ENCODE measurements at regions not wholly inside any gene's neighbourhood (a gene's known extent, or its start where the extent isn't known, plus 50 kb on each side); places are given as distances from the start of the nearest gene placed in this dataset.
A peak's percentile ranks its signal among the peaks of the same experiment; 100 is the strongest.

DNA sequence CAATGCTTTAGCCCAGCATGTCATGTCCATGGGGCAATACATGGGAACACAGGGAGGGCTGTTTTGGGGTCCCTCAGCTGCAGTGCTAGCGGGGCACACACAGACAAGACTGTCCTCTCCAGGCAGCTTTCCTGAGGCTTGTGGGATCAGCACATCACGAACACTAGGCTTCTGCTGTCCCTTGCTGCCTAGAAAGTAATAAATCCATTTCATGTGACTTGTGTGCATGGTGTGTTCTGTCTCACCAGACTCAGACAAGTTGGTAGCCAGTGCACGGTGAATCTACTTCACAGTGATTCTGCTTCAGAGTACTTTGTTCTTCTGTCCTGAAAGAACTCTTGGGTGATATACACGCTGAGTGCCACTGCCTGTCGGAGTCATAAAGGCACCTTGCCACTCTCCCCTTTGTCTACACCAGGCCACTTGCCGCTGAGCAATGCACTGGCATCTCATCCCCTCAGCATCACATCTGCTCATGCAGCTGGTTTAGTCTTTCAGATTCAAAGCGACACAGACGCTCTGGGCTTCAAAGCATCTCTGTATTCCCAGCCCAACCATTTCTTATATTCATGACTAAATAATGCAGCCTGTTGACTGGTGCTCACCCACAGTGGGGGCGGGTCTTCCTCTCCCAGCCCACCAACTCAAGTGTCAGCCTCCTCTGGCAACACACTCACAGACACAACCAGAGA lies 95.2 kb upstream of the COX10 start:
- ATAC-seq (no peak), DNase-seq (ENCODE audit: low spot score) (no peak)

DNA sequence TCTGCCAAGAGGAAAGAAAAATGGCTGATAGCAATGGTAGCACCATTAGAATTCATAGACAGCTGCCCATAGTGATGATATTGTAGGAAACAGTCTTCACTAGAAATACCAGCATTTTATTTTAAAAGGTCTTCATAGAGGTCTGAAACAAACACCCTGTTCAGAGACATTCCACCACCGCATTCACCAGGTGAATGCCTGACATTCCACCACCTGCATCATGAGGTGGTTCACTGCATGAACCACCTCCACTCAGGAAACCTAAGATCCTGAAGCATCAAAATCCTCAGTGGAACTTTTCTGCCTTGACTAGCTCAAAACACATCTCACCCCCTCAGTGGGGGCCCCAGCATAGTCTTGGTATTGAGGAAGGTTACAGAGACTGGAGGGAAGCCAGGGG lies 91.5 kb upstream of the COX10 start:
- ATAC-seq: no peak
- no peak for DNase-seq (ENCODE audit: low spot score)

- DNase-seq (ENCODE audit: low spot score): no peak
- ATAC-seq: no peak
Observed at GRCh38 chr17:13978478-13978877, 90.8 kb upstream of the COX10 start.

DNA sequence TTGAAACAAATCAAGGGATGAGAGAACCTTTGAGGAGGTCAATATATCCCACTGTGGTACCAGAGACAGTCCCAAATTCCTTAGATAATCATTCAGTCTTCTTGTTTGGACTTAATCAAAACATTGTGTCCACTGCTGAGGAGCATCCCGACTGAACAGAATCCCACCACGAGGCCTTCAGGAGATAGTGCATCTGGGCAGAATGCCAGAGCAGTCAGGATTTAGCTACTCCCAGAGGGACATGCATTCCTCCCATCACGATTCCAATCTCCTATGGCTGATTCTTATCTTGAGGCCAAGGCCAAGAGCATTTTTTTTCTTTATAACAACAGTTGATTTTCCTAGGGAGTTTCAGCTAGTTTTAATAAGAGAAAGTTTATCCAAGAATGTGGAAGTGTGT lies 87.4 kb upstream of the COX10 start:
- DNase-seq (ENCODE audit: low spot score): no peak
- no peak for ATAC-seq

GRCh38 chr17:13984956-13985355 lies 84.3 kb upstream of the COX10 start:
- DNase-seq (ENCODE audit: low spot score): no peak
- ATAC-seq: no peak

DNA sequence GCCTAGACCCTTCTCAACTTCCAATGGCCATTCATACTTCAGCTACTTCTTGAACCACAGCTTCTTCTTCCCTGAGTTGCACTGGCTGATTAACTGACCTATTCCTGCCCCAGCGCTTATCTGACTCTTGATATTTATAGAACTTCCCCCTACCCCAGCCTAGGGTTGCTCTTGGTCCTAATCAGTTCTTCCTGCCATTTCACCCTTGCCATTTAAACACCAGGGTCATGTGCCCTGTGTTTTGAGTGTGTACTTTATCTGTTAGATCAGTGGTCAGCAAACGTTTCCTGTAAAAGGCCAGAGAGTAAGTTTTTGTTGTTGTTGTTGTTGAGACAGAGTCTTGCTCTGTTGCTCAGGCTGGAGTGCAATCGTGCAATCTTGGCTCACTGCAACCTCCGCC lies 82.4 kb upstream of the COX10 start:
- no peak for DNase-seq (ENCODE audit: low spot score)
- ATAC-seq: no peak

GRCh38 chr17:13989138-13989537 lies 80.2 kb upstream of the COX10 start:
- no peak for ATAC-seq
- DNase-seq (ENCODE audit: low spot score): no peak

DNA sequence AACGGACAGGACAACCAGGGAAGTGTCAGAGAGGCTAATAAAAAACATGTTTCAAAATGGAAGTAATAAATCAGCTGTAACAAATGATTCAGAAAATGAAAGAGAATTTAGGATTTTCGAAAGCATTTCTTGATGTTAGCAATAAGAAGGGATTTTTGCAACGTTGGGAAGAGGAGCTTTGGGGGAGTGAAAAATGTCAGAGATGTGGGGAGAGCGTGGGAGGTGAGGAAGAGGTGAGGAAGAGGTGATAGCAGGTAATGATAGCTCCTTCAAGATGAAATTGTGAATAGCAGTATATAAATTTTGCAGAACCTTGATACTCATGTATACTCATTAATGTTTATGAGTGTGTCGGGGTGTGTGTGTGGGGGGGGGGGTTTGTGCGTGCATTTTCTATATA lies 76.2 kb upstream of the COX10 start:
- ATAC-seq (no peak), DNase-seq (ENCODE audit: low spot score) (no peak)

DNA sequence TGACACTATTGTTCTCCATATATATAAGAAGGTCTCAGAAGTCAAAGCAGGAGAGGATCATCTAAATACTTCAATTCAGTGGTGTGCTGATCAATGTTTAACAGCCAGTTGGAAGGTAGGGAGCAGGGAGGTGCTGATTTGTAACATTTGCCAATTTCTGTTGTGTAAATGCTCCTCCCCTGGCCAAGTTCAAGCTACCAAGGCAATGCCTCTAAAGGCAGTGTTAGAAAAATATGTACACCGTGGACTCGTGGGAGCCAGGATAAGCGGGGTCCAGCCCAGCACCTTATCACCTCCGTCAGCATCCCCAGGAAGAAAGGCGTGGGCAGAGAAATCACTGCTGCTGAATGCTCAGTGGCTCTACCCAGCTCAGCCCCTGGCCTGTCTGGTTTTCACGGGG lies 75.3 kb upstream of the COX10 start:
- ATAC-seq (peak; percentile 94), DNase-seq (ENCODE audit: low spot score) (peak; percentile 63)

DNA sequence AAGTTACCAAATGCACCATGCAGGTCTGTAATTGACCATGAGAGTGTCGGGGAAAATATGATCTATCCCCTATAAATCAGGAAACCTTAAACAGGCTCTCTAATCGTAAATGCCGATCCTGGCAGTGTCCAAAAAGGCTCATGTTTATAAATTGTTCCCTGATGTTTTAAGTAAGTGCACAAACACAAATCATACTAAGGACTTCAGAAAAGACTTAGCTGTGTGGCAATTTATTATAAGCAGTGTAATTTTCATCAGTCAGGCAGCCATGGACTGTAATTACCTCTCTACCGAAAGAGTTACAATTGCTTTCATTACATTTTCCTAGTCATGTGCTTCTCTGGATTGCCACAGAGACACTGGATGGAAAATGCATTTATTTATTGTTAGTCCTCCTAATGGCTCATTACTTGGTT lies 73.4 kb upstream of the COX10 start:
- DNase-seq (ENCODE audit: low spot score): no peak
- ATAC-seq: no peak

- ATAC-seq (no peak), DNase-seq (ENCODE audit: low spot score) (no peak)
Observed at GRCh38 chr17:13996276-13996675, 73.0 kb upstream of the COX10 start.

DNA sequence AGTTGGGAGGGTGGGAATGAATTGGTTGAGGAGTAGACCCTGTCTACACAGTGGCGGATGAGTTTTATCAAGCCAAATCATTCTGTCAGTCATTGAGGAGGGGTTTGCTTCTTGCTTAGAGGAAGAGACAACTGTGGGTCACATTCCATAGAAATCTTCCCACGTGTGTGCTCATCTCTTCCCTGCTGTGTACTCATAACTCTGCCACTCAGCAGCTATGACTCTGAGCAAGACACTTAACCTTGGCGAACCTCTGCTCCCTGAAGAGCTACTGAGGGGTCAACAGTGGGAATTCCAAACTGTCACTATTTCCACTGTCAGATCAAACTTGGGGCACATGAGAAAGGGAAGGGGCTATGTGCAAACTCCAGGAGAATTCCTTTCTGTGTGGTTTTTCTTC lies 72.6 kb upstream of the COX10 start:
- ATAC-seq (no peak), DNase-seq (ENCODE audit: low spot score) (no peak)

DNA sequence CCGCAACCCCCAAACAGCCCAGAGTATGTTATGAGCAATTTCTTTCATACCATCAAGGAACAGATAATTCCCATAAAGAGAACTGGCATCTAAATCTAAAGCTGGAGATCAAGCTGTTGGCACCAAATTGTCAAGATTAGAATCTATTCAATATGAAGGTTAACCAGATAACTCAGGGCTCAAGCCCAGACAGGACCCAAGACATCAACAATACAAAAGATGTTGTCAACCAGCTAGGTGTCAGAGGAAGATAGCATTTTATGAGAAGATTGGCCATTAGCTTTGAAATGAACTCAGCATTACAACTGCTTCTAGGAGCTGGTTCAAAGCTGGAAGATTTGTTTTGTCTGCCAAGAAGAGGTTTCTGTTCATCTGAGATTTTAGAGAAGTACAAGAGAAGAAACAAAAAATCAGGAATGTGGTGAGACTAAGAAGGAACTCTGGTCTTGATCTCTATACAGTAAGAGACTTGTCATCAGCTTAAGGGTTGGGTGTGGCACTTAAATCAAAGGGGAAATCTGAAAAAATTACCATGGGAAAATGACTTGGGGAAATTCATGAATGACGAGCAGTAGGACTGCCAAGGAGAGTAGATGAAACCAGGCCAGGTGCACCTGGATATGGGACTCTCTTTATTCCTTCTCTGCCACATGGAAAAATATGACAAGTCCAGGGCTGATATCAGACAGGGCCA lies 64.2 kb upstream of the COX10 start:
- DNase-seq (ENCODE audit: low spot score): no peak
- no peak for ATAC-seq

DNA sequence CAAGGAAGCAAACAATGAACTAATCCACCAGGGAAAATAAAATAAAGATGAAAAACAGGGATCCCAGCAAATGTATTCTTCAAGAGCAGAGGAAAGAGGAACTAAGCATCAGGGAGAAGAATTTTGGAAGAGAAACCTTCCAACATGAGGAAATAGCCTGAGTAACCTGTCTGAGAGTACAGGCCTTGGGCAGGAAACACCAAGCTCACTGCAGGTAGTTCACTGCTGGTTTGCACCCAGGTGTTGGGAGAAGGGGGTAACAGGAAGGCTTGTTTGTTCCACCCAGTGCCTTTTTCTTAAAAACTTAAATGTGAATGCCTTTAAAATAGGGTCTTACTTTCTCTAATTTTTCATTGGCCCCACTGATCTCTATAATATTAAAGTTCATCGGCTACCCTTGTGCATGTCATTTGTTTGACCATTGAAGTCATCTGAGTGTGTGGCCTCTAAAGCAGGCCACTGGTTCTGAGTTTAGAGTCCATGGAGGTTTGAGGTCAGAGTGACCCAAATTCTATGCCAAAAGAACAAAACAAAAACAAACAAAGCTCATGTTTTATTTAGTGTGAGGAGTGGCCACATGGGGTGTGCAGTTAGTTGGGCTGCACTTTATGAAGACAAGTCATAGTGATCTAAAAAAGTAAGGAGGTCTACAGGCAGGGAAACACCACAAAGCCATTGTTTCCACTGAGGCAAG lies 62.9 kb upstream of the COX10 start:
- DNase-seq (ENCODE audit: low spot score) (peak; percentile 64), ATAC-seq (peak; percentile 79)

GRCh38 chr17:14007951-14008350 lies 61.4 kb upstream of the COX10 start:
- DNase-seq (ENCODE audit: low spot score) (no peak), ATAC-seq (no peak)

DNA sequence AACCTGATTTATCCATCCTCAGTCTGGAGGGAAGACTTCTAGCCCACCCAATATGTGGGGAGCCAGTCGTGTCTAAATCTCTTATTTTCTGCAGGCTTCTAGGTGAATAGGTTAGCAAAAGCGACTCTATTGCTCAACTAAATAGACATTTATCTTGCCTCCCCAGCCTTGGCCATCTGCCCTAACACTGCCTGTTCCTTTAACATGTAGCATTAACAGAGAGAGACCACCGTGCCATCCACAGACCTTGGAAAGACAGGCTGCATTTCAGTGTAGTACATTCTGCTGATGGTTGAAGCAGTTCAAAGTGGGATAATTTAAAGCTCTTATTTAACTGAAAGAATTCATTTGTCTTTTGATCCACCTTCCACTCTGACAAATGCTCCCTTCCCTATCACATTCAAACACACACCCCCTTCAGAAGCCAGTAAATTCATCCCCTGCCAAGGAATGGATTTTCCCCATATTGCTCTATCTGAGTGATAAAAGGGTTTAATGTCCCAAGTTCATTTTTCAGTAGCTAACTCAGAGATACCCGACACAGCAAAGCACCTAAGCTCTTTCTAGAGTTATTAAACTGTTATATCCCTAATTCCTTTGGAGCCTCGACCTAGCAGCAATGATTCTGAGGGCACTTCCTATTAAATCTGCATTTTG lies 58.1 kb upstream of the COX10 start:
- peak; percentile 53 for ATAC-seq

GRCh38 chr17:14011740-14012405 lies 57.4 kb upstream of the COX10 start:
- DNase-seq (ENCODE audit: low spot score) (peak; percentile 90), ATAC-seq (peak; percentile 88)

More for the DNA sequence above, 58.1 kb upstream of the COX10 start:
- peak; percentile 75 for DNase-seq (ENCODE audit: low spot score)

DNA sequence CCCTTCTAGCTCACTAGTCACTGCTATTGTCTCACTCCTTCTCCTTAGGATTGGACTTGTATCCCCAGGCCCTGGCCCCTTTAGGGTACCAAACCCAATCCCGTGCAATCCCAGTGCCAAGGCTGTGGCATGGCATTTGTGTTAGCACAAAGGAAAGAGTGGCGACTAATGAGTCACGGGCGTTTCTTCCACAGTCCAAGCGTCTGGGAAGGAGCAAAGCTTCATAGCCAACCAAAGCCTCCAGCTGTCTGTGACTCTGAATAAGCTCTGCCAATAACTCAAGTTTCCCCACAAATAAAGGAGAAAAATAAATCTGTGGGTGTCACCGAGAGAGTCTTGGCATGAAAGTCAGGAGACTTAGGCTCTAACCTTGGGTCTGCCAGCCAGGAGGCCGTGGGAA lies 54.6 kb upstream of the COX10 start:
- ATAC-seq: no peak

DNA sequence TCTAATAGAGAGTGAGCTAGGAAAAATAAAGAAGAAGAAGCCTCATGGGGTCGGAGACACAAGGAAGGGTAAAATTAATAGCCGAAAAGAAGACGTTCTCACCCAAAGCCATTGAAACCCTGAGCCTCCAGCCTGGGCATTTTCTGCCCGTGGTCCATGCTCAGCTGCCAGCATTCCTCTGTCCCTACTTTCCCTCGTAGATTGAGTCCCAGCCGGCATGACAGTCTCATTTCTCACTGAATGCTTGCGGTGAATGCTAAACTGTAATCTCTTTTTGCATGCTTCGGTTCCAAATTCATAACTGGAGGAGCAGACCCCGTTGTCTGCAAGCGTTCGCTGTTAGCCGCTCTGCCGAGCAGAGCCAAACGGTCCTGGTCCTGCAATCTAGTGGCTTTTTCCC lies 54.0 kb upstream of the COX10 start:
- no peak for DNase-seq (ENCODE audit: low spot score)
- ATAC-seq: no peak

More for the DNA sequence above, 54.6 kb upstream of the COX10 start:
- no peak for DNase-seq (ENCODE audit: low spot score)

DNA sequence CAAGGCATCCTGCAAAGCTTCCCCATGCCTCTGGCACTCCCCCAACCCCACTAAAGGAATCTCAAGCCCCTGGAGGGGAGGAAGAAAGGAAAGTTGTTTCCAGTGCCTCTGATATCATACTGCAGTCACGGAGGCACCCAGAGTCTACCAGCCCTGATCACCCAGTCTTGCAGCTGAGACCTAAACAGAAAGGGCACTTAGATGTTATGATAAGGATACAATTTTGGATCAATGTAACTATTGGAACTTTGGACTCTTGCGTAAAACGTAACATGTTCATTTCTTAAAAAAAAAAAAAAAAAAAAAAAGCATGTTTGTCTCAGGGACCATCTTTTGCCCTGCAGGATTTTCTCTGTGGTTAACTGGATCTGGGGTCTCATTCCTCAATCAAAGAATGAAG lies 52.4 kb upstream of the COX10 start:
- ATAC-seq (peak; percentile 54), DNase-seq (ENCODE audit: low spot score) (no peak)
